CD14-positive monocyte (primary cell): ENCODE measurements at regions not wholly inside any gene's neighbourhood (a gene's known extent, or its start where the extent isn't known, plus 50 kb on each side); places are given as distances from the start of the nearest gene placed in this dataset.

Source experiments
- DNase-seq, 3 donors: peaks; one replicate each; pipeline ENCODE4 v3.0.0-alpha.2; 2011 to 2022
- H2AFZ ChIP-seq: 2 replicates; pipeline ENCODE4 v1.6.0; 2012; ENCODE audit warnings: mild to moderate bottlenecking, low read depth, low read length, inconsistent platforms; ENCODE audit not compliant: insufficient read depth, poor library complexity, severe bottlenecking
- H3K27ac ChIP-seq, 2 donors: 1 replicate in 1 of 2; 2 replicates in 1 of 2; pipeline ENCODE4 v1.5.1; 2012 to 2013; ENCODE audit warnings: low read length in 2 of 2, control low read depth in 1 of 2, inconsistent platforms in 1 of 2, low read depth in 1 of 2, mild to moderate bottlenecking in 1 of 2
- H3K27me3 ChIP-seq, 2 donors: one replicate each; pipeline versions ENCODE4 v1.6.0 to v1.6.1; 2011 to 2013; ENCODE audit warnings: low read length in 2 of 2; ENCODE audit not compliant: control insufficient read depth in 2 of 2, insufficient read depth in 2 of 2
- H3K36me3 ChIP-seq, 2 donors: replicated peaks in 1 of 2; 1 replicate in 1 of 2; 2 replicates in 1 of 2; pipeline versions ENCODE4 v1.5.1 to v1.6.1; 2012 to 2013; ENCODE audit warnings: low read length in 2 of 2, control low read depth in 1 of 2, inconsistent platforms in 1 of 2, mild to moderate bottlenecking in 1 of 2; ENCODE audit not compliant: insufficient read depth in 2 of 2, control insufficient read depth in 1 of 2
- H3K4me1 ChIP-seq, 2 donors: 1 replicate in 1 of 2; 2 replicates in 1 of 2; pipeline versions ENCODE4 v1.5.1 to v1.6.1; 2012 to 2013; ENCODE audit warnings: low read length in 2 of 2, control low read depth in 1 of 2, inconsistent platforms in 1 of 2, mild to moderate bottlenecking in 1 of 2, moderate library complexity in 1 of 2; ENCODE audit not compliant: insufficient read depth in 2 of 2, control insufficient read depth in 1 of 2
- H3K4me2 ChIP-seq: replicated peaks from 2 replicates; pipeline ENCODE3; 2012; ENCODE audit warnings: low read length, moderate library complexity, mild to moderate bottlenecking; ENCODE audit not compliant: poor library complexity, severe bottlenecking; ENCODE audit errors: extremely low read depth
- H3K4me3 ChIP-seq, 3 experiments: fragments of 200-600 bp in 1 of 3; sonication (generic) in 1 of 3; replicated peaks in 1 of 3; 1 replicate in 2 of 3; 2 replicates in 1 of 3; pipeline ENCODE4 v1.5.1; 2011 to 2013; ENCODE audit warnings: low read length in 3 of 3, mild to moderate bottlenecking in 3 of 3, control low read depth in 2 of 3, low read depth in 2 of 3, inconsistent platforms in 1 of 3, moderate library complexity in 1 of 3
- H3K79me2 ChIP-seq: 2 replicates; pipeline ENCODE4 v1.6.0; 2012; ENCODE audit warnings: mild to moderate bottlenecking, control low read depth, inconsistent platforms, low read length, moderate library complexity; ENCODE audit not compliant: insufficient read depth
- H3K9ac ChIP-seq: 2 replicates; pipeline ENCODE4 v1.6.0; 2017; ENCODE audit warnings: low read length, mild to moderate bottlenecking; ENCODE audit not compliant: insufficient read depth, poor library complexity, severe bottlenecking
- H3K9me3 ChIP-seq, 2 donors: replicated peaks in 1 of 2; 1 replicate in 1 of 2; 2 replicates in 1 of 2; pipeline versions ENCODE4 v1.5.1 to v1.6.1; 2012 to 2013; ENCODE audit warnings: low read length in 2 of 2, control low read depth in 1 of 2; ENCODE audit not compliant: control insufficient read depth in 1 of 2, insufficient read depth in 1 of 2
- H4K20me1 ChIP-seq: 2 replicates; pipeline ENCODE4 v1.6.0; 2012; ENCODE audit warnings: mild to moderate bottlenecking, low read length, control low read depth, moderate library complexity; ENCODE audit not compliant: insufficient read depth
- H3K27ac Mint-ChIP-seq, 7 donors: one replicate each; pipeline ENCODE4 v1.8.0; 2020; ENCODE audit warnings: mild to moderate bottlenecking in 7 of 7, mixed read lengths in 7 of 7, moderate library complexity in 6 of 7, inconsistent platforms in 2 of 7
- H3K27me3 Mint-ChIP-seq, 3 donors: one replicate each; pipeline ENCODE4 v1.8.0; 2021 to 2022; ENCODE audit warnings: low read depth in 3 of 3, mild to moderate bottlenecking in 3 of 3, mixed read lengths in 3 of 3, moderate library complexity in 3 of 3, inconsistent platforms in 1 of 3
- H3K36me3 Mint-ChIP-seq, 2 donors: one replicate each; pipeline ENCODE4 v1.8.0; 2020; ENCODE audit warnings: mixed read lengths in 2 of 2, inconsistent platforms in 1 of 2, mild to moderate bottlenecking in 1 of 2
- H3K4me1 Mint-ChIP-seq: one replicate; pipeline ENCODE4 v1.8.0; 2020; ENCODE audit warnings: mild to moderate bottlenecking, mixed read lengths
- H3K4me3 Mint-ChIP-seq, 2 donors: one replicate each; pipeline ENCODE4 v1.8.0; 2020; ENCODE audit warnings: mild to moderate bottlenecking in 2 of 2, mixed read lengths in 2 of 2, moderate library complexity in 1 of 2
- H3K9me3 Mint-ChIP-seq, 7 donors: one replicate each; pipeline ENCODE4 v1.8.0; 2020 to 2022; ENCODE audit warnings: mixed read lengths in 7 of 7, mild to moderate bottlenecking in 6 of 7, moderate library complexity in 6 of 7, inconsistent platforms in 2 of 7
- WGBS: methylation state at CpG from one replicate; pipeline ENCODE4 v1.1.5; 2013; ENCODE audit warnings: missing lambda C conversion rate; ENCODE audit not compliant: insufficient coverage; 5-methylcytosine and 5-hydroxymethylcytosine counted together
- intact Hi-C, 2 donors: fragments of 100-400 bp; cut with micrococcal nuclease; formaldehyde crosslinking; loops; one replicate each; pipeline versions ENCODE4 v1.15.0 to v1.15.1; 2023
- TF ChIP-seq, protein P1 (sequence below): fragments of 200-600 bp; IDR thresholded peaks from one replicate; pipeline ENCODE4 v1.8.0; 2022; ENCODE audit warnings: antibody characterized with exemption, mild to moderate bottlenecking

- Histone ChIP-seq H3K79me2 (no peaks in the 10 kb centered on the region), H3K9ac (no peak overlapping the region), H3K27ac (no peak overlapping the region), H2AFZ (no peak overlapping the region), H3K4me1 (peaks cover 11 to 14% of the 10 kb centered on the region in 2 donors), H3K4me3 (no peak overlapping the region), H3K27me3 (no peaks in the 10 kb centered on the region), H3K4me2 (no peak overlapping the region), H3K9me3 (no peaks in the 10 kb centered on the region), H3K36me3 (no peaks in the 10 kb centered on the region), H4K20me1 (no peaks in the 10 kb centered on the region)
- peaks cover 5 to 9% (median 8%) of the 10 kb centered on the region in 3 donors for H3K27me3 Mint-ChIP-seq
- no CpG with 5 or more reads among the region's 2 CpGs for WGBS
- DNase-seq, result no peak
- TF ChIP-seq, protein P1, sequence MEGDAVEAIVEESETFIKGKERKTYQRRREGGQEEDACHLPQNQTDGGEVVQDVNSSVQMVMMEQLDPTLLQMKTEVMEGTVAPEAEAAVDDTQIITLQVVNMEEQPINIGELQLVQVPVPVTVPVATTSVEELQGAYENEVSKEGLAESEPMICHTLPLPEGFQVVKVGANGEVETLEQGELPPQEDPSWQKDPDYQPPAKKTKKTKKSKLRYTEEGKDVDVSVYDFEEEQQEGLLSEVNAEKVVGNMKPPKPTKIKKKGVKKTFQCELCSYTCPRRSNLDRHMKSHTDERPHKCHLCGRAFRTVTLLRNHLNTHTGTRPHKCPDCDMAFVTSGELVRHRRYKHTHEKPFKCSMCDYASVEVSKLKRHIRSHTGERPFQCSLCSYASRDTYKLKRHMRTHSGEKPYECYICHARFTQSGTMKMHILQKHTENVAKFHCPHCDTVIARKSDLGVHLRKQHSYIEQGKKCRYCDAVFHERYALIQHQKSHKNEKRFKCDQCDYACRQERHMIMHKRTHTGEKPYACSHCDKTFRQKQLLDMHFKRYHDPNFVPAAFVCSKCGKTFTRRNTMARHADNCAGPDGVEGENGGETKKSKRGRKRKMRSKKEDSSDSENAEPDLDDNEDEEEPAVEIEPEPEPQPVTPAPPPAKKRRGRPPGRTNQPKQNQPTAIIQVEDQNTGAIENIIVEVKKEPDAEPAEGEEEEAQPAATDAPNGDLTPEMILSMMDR, result no peak
- no peak overlapping the region for H3K27ac Mint-ChIP-seq
- peaks cover 20% of the 10 kb centered on the region for H3K4me1 Mint-ChIP-seq
- H3K9me3 Mint-ChIP-seq, result no peaks in the 10 kb centered on the region
- H3K4me3 Mint-ChIP-seq, result no peak overlapping the region
- H3K36me3 Mint-ChIP-seq, result no peaks in the 10 kb centered on the region
- intact Hi-C loops, result no loop called here
Measured at GRCh38 chr10:124198871-124199270, 105.5 kb upstream of the CHST15 start.

GRCh38 chr10:124198125-124198501 is 104.7 kb upstream of the CHST15 start:
- H3K36me3 Mint-ChIP-seq, result no peaks in the 10 kb centered on the region

More at GRCh38 chr10:124198125-124198501, 104.7 kb upstream of the CHST15 start:
- H3K9me3 Mint-ChIP-seq, result no peaks in the 10 kb centered on the region
- no peak overlapping the region for H3K4me3 Mint-ChIP-seq
- TF ChIP-seq, protein P1, result no peak
- Histone ChIP-seq H3K9me3 (no peaks in the 10 kb centered on the region), H3K79me2 (no peaks in the 10 kb centered on the region), H3K36me3 (no peaks in the 10 kb centered on the region), H3K4me2 (no peak overlapping the region), H2AFZ (no peak overlapping the region), H3K4me3 (no peak overlapping the region), H3K27ac (no peak overlapping the region), H3K4me1 (peaks cover 15 to 20% of the 10 kb centered on the region in 2 donors), H3K9ac (no peak overlapping the region), H3K27me3 (no peaks in the 10 kb centered on the region), H4K20me1 (no peaks in the 10 kb centered on the region)
- 43% methylated on average over 2 of the region's 5 CpGs for WGBS
- DNase-seq, result no peak
- no peak overlapping the region for H3K27ac Mint-ChIP-seq
- H3K4me1 Mint-ChIP-seq, result peaks cover 25% of the 10 kb centered on the region
- intact Hi-C loops, result no loop called here
- peaks cover 5 to 9% (median 8%) of the 10 kb centered on the region in 3 donors for H3K27me3 Mint-ChIP-seq
